GM21528 (cell line): ENCODE measurements at regions not wholly inside any gene's neighbourhood (a gene's known extent, or its start where the extent isn't known, plus 50 kb on each side); places are given as distances from the start of the nearest gene placed in this dataset.
"Not testable (repeated sequence)": the region's sequence is repeated elsewhere in the genome, so short reads cannot be mapped to it uniquely, and the experiment has no call there.

Experiments
- ATAC-seq: cut with Tn5 transposase; IDR thresholded peaks from one replicate; pipeline ENCODE4 v1.9.1; 2021; ENCODE audit warnings: mild to moderate bottlenecking, moderate library complexity; ENCODE audit not compliant: unreplicated experiment, low FRiP score

DNA sequence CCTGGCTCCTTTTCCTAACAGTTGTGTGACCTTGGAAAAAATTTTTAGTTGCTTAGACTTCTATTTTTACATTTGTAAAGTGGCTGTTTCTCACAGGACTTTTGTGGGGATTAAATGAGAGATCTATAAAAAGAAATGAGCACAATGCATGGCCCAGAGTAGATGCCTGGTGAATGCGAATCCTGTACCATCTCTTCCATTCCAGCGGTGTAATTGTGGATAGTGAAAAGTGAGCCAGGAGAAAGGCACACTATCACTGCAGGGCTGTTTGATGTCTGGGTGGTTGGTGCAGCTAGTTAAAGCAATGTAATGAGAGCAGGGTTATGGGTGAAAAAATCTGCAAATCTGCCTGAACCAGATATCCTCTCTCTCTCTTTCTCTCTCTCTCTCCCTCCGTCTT is 347.5 kb upstream of the CITED2 start:
- no peak for ATAC-seq

DNA sequence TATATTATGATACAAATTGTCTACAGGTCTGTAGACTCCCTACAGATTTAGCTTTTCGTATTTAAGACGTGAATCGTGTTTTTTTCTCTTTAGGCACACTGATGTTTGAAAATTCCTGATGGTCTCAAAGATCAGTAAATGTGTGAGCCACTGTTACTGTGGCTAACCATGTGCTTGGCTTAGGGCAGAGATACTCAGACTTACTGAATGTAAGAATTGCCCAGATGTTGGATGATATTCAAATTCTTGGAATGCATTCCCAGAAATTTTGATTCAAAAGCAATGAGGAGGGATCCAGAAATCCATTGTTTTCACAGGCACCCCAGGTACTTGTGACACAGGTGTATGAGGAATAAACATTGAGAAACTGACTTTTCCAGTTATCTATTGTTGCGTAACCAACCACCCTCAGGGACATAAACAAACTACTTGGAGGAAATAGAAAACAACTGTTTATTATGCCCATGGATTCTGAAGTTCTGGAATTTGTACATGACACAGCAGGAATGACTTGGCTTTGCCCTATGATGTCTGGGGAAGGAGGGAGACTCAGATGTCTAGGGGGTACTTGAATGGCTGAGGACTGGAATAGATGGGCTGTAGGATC is 339.6 kb upstream of the CITED2 start:
- no peak for ATAC-seq

DNA sequence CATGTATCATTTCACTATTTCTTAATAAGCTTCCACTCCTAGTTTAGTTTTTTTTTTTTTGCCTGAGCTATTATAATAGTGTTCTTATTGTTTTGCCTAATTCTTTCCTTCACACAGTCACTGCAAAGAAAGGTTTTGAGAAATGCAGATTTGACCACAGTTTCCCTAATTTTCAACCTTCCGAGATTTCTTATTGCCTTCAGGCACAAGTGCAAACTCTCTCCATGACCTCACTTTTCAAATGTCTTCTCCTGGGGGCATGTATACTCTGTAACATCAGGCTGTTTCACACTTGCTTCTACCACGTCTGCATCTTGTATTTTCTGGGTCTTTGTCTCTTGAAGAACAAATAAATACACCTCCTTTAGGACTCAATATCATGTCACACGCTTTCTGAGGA is 339.0 kb upstream of the CITED2 start:
- ATAC-seq = no peak

DNA sequence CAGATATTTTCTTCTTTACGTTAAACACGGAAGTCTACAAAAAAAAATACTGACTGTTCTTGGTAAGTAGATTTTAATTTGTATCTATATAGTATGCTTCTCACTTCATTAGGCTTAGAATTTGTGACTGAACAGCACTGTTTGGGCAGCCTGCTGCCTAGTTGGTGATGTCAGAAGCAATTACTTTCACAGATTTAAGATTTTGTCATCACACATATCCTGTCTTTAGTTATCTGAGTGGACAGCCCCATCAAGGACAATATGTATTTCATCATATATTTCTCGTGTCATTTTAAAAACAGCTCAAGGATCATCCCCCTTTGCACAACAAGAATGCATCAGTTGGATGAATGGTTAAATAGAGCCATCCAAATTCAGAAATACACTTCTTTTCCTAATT is 338.4 kb upstream of the CITED2 start:
- ATAC-seq = no peak

DNA sequence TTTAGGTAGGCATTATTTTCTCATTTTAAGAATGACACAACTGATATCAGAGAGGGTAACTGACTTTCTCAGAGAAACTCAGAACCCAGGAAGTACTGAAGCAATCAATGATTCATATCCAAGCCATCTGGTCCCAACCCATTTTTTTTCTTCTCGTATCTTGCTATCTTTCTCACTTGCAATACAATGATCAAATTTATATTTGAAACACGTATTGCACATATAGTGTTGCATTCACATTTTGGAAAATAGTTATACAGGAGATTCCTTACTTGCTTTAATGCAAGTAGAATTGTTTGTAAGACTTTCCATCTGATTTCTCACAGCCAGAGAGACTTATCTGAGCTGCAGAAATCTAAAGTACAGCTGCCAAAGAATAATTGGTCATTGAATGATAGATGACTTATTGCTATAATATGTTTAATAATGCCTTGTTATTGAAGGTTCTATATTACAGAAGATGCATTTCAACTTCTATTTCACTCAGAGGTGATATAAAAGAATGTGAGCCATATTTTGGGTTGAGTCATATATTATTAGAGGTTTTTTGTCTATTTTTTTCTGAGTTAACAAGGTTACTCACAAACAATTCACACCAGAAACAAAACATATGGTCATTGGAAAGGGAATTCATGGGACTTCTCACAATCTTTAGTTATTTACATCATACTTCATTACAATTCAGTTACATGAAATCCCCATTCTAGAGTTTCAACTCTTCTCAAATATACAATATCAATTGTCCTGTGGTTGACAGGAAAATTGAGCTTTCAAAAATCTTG is 337.5 kb upstream of the CITED2 start:
- ATAC-seq = no peak

DNA sequence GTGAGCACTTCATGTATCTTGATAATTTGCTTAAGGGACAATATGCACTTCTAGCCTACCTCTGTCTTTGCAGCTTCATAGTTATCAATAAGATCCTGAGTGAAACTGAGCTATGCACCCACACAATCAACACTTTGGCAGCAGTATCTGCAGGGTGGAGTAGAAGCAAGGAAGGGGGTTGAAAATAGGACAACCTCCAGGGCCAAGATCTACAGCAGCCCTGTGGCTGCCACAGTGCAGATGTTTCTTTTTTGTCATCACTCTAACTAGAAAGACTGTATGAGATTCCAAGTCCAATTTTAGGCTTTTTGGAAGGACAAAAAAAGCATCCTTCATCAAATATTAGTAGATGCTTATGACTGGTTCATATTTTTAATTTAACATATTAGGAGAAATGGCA is 336.1 kb upstream of the CITED2 start:
- ATAC-seq = no peak

DNA sequence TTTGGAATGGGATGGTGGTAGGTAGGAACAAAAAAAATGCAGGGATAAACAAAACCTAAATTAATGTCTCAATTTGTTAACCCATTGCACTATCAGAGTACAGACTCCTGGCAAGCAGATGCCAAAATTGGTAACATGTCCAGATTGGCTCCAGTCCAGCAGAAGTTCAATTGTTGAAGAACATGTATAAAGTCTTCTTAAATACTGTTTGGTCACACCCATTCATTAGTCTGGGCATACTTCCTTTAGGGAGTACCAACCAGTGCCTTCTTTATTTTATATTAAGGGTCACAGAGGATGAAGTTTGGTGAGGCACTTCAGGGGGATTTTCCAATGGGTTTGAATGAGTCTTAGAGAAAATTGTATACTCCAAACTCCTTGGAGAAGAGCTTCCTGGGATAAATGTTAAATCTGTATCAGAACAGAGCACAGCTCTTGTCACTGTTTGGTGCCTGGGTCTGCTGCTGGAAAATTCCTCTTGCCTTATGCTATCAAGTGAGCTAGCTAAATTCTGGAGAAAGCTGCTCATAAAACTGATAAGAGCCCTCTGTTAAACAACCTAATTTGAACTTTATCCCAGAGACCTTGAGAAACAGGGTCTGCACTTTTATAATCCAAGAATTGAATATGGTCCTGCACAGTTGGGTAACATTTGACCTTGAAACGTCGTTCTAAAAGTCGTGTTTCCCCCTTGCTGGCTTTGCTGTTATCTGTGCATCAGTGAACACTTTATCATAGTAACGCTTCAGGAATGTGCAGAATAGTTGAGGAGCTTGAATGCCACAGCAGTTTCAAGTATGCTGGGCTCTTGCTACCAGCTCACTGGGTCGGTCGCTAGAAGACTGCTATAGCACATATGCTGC is 334.1 kb upstream of the CITED2 start:
- ATAC-seq = no peak

DNA sequence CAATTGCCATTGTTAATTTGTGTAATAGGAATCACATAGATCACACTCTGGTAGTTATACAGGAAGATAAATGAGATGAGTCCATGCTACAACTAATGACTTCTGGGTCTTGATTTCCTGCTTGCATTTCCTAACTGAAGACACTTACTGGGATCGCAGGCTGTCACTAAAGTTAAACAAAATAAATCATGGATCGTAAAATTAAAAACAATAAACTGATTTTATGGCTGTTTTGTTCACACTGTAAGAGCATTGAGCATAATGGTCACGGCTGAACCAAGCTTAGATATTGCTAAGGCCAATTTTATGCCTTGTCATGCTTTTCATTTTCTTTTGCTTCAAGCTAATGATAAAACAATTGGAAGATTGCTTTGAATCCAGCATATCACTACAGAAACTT is 332.5 kb upstream of the CITED2 start:
- ATAC-seq = no peak

DNA sequence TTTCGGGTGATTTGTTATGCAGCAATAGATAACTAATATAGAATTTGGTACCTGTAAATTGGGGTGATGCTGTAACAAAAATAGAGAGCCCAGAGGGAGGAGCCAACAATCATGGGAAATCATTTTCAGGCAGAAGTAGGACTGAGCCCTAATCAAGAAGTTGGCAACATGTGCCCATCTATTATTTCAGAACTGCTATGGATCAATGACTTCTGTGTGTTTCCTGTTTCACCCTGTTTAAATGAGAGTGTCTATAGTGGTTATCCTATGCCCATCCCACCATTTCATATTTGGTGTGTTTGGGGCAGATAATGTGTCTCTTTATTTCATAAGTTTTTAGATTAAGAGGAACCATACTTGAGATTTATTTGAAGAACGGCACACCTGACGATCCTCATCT is 330.8 kb upstream of the CITED2 start:
- no peak for ATAC-seq

DNA sequence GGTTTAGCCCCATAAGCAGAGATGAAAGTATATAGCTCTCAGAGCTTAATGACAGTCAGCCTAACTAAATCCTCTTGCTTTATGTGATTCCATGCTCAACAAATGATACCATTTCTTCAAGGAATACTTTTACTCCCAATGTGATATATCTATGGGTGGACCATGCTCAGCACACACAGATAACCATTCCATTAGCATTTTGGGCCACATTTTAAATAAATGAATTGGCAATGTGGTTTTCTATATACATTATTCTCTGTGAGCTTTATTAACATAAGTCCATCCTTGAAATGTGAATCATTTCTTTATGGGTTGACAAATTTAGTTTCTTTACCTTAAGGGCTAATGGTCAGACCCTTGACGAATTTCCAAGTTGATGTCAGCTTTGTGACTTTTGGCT is 329.3 kb upstream of the CITED2 start:
- no peak for ATAC-seq

DNA sequence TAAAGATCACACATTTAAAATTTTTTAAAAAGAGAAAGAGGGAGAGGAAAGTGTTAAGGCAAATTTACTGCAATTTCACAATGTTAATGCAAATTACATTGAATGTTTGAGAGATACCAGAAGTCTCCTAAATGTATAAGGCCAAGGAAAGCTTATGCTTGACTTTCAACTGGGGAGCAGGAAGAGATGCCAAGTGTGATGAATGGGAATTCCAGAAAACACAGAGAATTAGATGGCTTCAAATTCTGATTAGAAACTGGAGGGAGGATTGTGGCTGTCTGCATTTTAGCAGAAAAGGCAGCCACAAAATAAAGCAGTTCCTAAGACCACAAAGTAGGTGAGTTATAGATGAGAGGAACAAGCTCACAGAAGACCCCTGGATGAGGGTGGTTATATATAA is 328.3 kb upstream of the CITED2 start:
- no peak for ATAC-seq

DNA sequence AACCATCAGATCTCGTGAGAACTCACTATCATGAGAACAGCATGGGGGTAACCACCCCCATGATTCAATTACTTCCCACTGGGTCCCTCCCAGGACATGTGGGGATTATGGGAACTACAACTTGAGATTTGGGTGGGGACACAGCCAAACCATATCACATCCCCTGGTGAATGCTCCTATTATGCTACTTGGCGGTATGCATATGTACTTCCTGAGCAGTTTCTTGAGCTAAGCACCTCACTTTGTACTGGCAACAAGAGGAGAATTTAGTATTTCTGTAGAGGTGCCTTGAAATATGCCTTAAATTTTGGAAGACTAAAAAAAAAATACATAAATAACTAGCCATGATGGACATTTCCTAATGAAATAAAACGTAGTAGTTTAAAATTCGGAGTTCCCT is 327.2 kb upstream of the CITED2 start:
- no peak for ATAC-seq

DNA sequence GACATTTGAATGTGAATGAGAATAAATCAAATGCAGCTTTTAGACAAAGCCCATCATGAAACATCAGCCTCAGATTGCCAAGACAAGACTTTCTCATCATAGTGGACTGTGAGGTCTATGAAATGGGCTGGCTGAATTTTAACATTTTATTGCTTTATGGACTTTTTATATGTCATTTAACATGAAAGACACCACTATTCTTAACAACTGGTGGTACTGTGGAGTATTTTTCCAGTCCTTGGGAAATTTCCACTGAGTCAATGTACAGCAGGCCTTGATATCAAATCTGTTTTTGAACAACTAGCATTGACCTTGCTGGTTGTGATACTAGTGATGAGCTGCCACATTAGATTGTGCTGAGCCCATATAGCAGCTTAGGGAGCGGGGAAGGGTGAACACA is 326.6 kb upstream of the CITED2 start:
- no peak for ATAC-seq

DNA sequence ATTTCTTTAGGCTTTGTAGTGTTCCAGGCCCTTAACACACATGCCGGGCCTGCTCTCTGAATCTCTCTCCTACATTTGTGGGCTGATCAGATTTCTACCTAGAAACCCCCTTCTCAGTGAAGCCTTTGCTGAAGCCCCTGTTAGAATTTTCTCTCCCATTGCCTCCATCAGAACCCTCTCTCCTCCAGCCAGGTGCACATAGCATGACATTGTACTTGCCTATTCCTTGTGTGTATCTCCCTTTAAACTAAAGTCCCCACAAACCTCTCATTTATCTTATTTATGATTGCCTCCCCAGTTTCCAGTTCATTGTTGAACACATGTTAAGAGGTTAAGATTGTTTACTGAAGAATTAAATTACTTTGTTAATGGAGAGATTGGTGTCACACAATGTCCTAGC is 325.5 kb upstream of the CITED2 start:
- no peak for ATAC-seq

DNA sequence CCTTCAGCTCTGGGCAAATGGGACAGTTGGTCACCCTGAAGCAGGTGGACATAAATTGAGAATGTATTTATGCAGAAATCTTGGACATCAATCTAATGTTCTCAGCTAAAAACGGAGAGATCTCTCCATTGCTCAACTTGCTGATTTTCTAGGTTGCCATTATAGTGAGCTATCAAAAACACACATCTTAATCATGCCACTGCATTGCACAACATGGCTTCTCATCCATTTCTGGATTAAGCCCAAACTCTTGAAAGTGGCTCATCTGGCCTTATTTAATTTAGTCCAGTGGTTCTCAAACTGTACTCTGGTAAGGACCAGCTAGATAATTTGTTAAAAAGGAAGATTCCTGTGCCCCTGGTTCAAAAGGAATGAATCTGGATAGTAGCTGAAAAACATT is 324.9 kb upstream of the CITED2 start:
- no peak for ATAC-seq

DNA sequence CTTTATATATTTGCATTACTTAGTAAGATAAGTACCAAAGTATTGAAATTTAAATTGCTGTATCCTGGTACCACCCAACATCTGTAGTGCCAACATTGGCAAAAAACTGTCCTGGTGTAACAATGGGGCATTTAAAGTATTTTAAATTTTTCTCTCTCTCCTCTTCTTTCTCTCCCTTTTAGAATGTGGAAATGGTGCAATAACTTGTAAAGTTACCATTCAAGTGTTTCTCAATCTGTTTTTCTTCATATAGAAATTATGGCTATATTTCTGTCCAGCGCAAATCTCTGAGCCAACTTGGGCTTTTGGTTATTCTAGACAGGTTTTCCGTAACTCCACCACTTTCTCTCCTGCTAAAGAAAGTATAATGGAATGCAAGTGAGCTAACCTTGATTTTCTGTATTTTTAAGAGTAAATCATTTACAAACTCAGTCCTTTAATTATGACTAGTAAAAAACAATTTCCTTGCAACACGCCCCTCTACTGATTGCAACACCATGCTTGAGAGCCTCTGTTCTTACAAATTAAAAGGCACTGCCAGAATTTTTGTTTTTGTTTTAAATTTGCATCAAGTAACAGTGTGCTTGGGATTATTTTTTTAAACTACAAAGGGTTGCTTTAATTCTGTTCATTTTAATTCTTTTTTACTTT is 324.2 kb upstream of the CITED2 start:
- ATAC-seq = no peak

DNA sequence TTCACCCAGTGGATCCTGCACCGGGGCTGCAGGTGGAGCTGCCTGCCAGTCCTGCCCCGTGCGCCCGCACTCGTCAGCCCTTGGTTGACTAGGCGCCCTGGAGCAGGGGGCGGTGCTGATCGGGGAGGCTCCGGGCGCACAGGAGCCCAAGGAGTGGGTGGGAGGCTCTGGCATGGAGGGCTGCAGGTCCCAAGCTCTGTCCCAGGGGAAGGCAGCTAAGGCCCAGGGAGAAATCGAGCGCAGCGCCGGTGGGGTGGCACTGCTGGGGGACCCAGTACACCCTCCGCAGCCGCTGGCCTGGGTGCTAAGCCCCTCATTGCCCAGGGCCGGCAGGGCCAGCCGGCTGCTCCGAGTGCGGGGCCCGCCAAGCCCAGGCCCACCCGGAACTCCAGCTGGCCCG is 323.4 kb upstream of the CITED2 start:
- not testable (repeated sequence) for ATAC-seq

DNA sequence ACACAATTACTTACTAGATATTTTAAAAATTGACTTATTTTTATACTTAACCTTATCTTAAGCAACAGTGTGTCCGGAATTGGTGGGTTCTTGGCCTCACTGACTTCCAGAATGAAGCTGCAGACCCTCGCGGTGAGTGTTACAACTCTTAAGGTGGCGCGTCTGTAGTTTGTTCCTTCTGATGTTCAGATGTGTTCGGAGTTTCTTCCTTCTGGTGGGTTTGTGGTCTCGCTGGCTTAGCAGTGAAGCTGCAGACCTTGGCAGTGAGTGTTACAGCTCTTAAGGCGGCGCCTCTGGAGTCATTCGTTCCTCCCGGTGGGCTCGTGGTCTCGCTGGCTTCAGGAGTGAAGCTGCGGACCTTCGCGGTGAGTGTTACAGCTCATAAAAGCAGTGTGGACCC is 322.5 kb upstream of the CITED2 start:
- ATAC-seq = not testable (repeated sequence)

DNA sequence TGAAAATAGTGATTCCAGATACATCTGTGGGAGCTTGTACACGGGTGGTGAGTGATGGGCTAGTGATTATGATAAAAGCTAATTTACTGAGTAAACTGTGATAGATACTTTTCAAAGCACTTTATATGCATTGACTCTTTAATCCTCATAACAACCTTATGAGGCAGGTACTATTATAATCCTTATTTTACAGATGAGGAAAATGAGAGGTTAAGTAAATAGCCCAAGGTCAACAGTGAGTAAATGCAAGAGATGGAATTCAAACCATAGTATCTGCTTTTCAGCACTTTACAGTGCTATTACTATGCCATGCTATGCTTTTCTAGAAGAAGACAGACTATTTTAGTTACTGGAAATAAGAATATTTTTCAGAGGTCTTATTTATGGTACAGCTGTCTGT is 320.9 kb upstream of the CITED2 start:
- ATAC-seq = no peak

DNA sequence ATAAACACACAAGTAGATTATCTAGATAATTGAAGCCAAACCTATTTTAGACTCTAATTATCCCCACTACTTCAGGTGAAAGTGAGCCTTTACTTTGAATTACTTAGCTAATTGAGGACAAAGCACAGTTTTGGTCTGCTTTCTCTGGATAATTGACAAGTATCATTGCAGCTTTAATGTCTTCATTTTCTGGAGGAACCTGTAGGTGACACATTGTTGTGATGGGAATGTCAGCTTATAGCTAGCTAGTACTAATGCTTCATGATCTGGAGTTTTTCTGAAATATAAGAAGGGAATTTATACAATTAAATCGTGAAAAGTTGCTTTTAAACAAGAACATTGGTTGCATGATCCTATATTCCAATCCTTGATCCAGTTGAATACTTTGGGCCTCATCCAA is 319.3 kb upstream of the CITED2 start:
- no peak for ATAC-seq

DNA sequence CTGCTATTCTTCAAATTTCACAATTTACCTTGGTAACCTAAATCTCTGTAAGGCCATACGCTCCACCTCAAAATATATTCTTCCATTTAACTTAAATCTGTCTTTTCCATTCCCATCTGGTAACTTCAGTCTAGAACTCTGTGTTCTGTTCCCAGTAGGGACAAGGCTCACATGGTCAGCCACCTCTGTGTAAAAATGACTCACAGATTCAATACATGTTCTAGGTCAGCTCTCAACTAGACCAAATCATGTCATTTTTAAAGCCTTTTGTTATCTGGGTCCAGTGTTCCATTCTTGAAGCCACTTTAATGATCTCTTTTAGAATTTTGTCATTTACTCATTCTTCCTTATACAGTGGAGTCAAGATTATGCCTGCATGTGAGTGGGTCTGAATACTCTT is 315.6 kb upstream of the CITED2 start:
- ATAC-seq = no peak
